Activated T-cell treated with anti-CD3 and anti-CD28 coated beads, Interleukin-2, amount 50 U/mL, for 1 hour (primary cell): ENCODE measurements at regions not wholly inside any gene's neighbourhood (a gene's known extent, or its start where the extent isn't known, plus 50 kb on each side); places are given as distances from the start of the nearest gene placed in this dataset.
"Not testable (repeated sequence)": the region's sequence is repeated elsewhere in the genome, so short reads cannot be mapped to it uniquely, and the experiment has no call there.

ENCODE experiments used
- DNase-seq: peaks from one replicate; pipeline ENCODE4 v3.0.0-alpha.2; 2020

- DNase-seq, result no peak
Observed at GRCh38 chr5:42252306-42252705, 170.9 kb upstream of the GHR start.

- not testable (repeated sequence) for DNase-seq
Observed at GRCh38 chr5:42259914-42260313, 163.3 kb upstream of the GHR start.

GRCh38 chr5:42267091-42267490, 156.1 kb upstream of the GHR start:
- DNase-seq, result no peak

GRCh38 chr5:42268170-42268569, 155.1 kb upstream of the GHR start:
- not testable (repeated sequence) for DNase-seq

GRCh38 chr5:42268630-42269029, 154.6 kb upstream of the GHR start:
- no peak for DNase-seq

GRCh38 chr5:42270771-42271170, 152.5 kb upstream of the GHR start:
- DNase-seq, result no peak

GRCh38 chr5:42274913-42275312, 148.3 kb upstream of the GHR start:
- no peak for DNase-seq

GRCh38 chr5:42277293-42277692, 145.9 kb upstream of the GHR start:
- no peak for DNase-seq

- DNase-seq, result no peak
Observed at GRCh38 chr5:42284584-42284983, 138.7 kb upstream of the GHR start.

- no peak for DNase-seq
Observed at GRCh38 chr5:42285230-42285629, 138.0 kb upstream of the GHR start.

- no peak for DNase-seq
Observed at GRCh38 chr5:42300496-42300895, 122.7 kb upstream of the GHR start.

- DNase-seq, result no peak
Observed at GRCh38 chr5:42301349-42301748, 121.9 kb upstream of the GHR start.

- DNase-seq, result no peak
Observed at GRCh38 chr5:42302186-42302585, 121.1 kb upstream of the GHR start.

- DNase-seq, result no peak
Observed at GRCh38 chr5:42306287-42306686, 117.0 kb upstream of the GHR start.

GRCh38 chr5:42309865-42310264, 113.4 kb upstream of the GHR start:
- DNase-seq, result no peak

- no peak for DNase-seq
Observed at GRCh38 chr5:42315214-42315613, 108.0 kb upstream of the GHR start.

- DNase-seq, result no peak
Observed at GRCh38 chr5:42317575-42317974, 105.7 kb upstream of the GHR start.

GRCh38 chr5:42319546-42319945, 103.7 kb upstream of the GHR start:
- not testable (repeated sequence) for DNase-seq

GRCh38 chr5:42321785-42322184, 101.5 kb upstream of the GHR start:
- no peak for DNase-seq

- DNase-seq, result no peak
Observed at GRCh38 chr5:42337143-42337542, 86.1 kb upstream of the GHR start.

- DNase-seq, result no peak
Observed at GRCh38 chr5:42337607-42338006, 85.6 kb upstream of the GHR start.

- no peak for DNase-seq
Observed at GRCh38 chr5:42338136-42338535, 85.1 kb upstream of the GHR start.

GRCh38 chr5:42349163-42349562, 74.1 kb upstream of the GHR start:
- no peak for DNase-seq

- DNase-seq, result no peak
Observed at GRCh38 chr5:42351956-42352355, 71.3 kb upstream of the GHR start.

- DNase-seq, result no peak
Observed at GRCh38 chr5:42360056-42360455, 63.2 kb upstream of the GHR start.
